SU-DHL-6 (cell line): ENCODE measurements at regions not wholly inside any gene's neighbourhood (a gene's known extent, or its start where the extent isn't known, plus 50 kb on each side); places are given as distances from the start of the nearest gene placed in this dataset.

ENCODE experiments used
- H2AFZ ChIP-seq: fragments of 200-600 bp; sonication (generic); 2 replicates; pipeline ENCODE4 v1.6.1; 2014; ENCODE audit warnings: low read depth, mild to moderate bottlenecking, moderate library complexity, mixed read lengths, antibody characterized with exemption, low read length; ENCODE audit not compliant: severe bottlenecking
- H3F3A ChIP-seq: fragments of 200-600 bp; shearing (Covaris generic); 2 replicates; pipeline ENCODE4 v1.6.0; 2016; ENCODE audit warnings: antibody characterized with exemption, mild to moderate bottlenecking; ENCODE audit not compliant: insufficient read depth
- H3K27ac ChIP-seq: fragments of 200-600 bp; sonication (generic); 2 replicates; pipeline ENCODE4 v1.5.1; 2016; ENCODE audit warnings: low read depth, mild to moderate bottlenecking, low read length, moderate library complexity, mixed read lengths
- H3K27me3 ChIP-seq: fragments of 200-600 bp; sonication (generic), shearing (Covaris generic); 2 replicates; pipeline ENCODE4 v1.6.0; 2014; ENCODE audit warnings: mild to moderate bottlenecking, low read length
- H3K36me3 ChIP-seq: fragments of 200-600 bp; sonication (generic); 2 replicates; pipeline ENCODE4 v1.6.1; 2014; ENCODE audit warnings: mild to moderate bottlenecking, low read length, mixed read lengths
- H3K4me2 ChIP-seq: fragments of 300-600, 200-600 bp; shearing (Covaris generic), sonication (generic); 2 replicates; pipeline ENCODE4 v1.6.0; 2014; ENCODE audit warnings: low read length, low read depth, mild to moderate bottlenecking; ENCODE audit not compliant: poor library complexity, severe bottlenecking
- H3K4me3 ChIP-seq: fragments of 200-600 bp; sonication (generic); 2 replicates; pipeline ENCODE4 v1.5.1; 2014; ENCODE audit warnings: antibody characterized with exemption, low read length, mild to moderate bottlenecking, mixed read lengths; ENCODE audit not compliant: insufficient read depth, poor library complexity, severe bottlenecking
- H3K79me2 ChIP-seq: fragments of 200-600 bp; sonication (generic); 2 replicates; pipeline ENCODE4 v1.6.1; 2014; ENCODE audit warnings: mild to moderate bottlenecking, low read length, moderate library complexity; ENCODE audit not compliant: insufficient read depth
- H3K9ac ChIP-seq: fragments of 200-600 bp; sonication (generic); 2 replicates; pipeline ENCODE4 v1.7.0; 2014; ENCODE audit warnings: mild to moderate bottlenecking, low read length
- H3K9me2 ChIP-seq: fragments of 200-600 bp; sonication (generic); replicated peaks from 2 replicates; pipeline ENCODE4 v1.6.1; 2014; ENCODE audit warnings: low read length; ENCODE audit not compliant: insufficient read depth
- H3K9me3 ChIP-seq: fragments of 200-600 bp; sonication (generic); 2 replicates; pipeline ENCODE4 v1.6.1; 2014; ENCODE audit warnings: low read length, mixed read lengths; ENCODE audit not compliant: insufficient read depth
- H4K20me1 ChIP-seq: fragments of 200-600 bp; sonication (generic); 2 replicates; pipeline ENCODE4 v1.6.1; 2014; ENCODE audit warnings: low read depth, mild to moderate bottlenecking, antibody characterized with exemption, low read length, moderate library complexity, mixed read lengths
- CTCF ChIP-seq: fragments of 200-600 bp; sonication (generic); IDR thresholded peaks from one replicate; pipeline ENCODE4 v1.5.1; 2017; ENCODE audit warnings: antibody characterized with exemption, mild to moderate bottlenecking, low read length, moderate library complexity; ENCODE audit not compliant: insufficient read depth, poor library complexity, severe bottlenecking
- EZH2phosphoT487 ChIP-seq: fragments of 200-600 bp; sonication (generic), shearing (Covaris generic); conservative IDR thresholded peaks from 2 replicates; pipeline ENCODE4 v1.6.1; 2018; ENCODE audit warnings: mild to moderate bottlenecking, antibody characterized with exemption, low read length, moderate library complexity, mixed read lengths

DNA sequence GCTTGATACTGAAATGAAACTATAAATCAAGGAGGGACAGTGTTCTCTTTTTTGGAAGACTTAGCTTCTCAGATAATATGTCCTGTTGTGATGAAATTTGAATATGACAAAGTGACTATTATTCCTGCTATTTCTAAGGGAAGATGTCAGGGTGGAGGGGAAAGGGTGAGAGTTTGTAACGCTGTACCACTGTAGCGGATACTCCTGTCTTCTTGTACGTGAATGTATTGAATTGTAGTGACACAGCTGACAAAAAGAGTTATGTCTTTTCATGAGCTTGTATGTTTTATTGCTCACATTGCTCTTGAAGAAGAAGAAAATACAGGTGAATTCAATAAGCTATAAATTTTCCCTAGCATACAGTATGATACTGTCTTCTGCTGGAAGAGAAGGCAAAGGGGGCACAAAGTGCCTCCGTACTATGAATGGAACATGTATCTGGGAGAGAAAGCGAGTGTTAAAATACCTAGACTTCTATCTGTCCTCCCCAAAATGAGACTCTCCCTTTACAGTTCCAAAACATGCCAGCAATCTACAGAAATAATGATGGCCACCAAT lies 538.5 kb upstream of the LRRC4C start:
- H3K79me2 ChIP-seq: no peaks in the 10 kb centered on the region
- H3K27me3 ChIP-seq: no peaks in the 10 kb centered on the region
- no peaks in the 10 kb centered on the region for H3K36me3 ChIP-seq
- H3F3A ChIP-seq: no peaks in the 10 kb centered on the region
- no peak overlapping the region for H3K9ac ChIP-seq
- no peaks in the 10 kb centered on the region for H3K9me3 ChIP-seq
- H3K4me2 ChIP-seq: no peak overlapping the region
- no peak overlapping the region for H3K4me3 ChIP-seq
- H3K9me2 ChIP-seq: no peaks in the 10 kb centered on the region
- no peaks in the 10 kb centered on the region for H4K20me1 ChIP-seq
- no peak overlapping the region for H3K27ac ChIP-seq
- no peak overlapping the region for H2AFZ ChIP-seq
- no peak for TF ChIP-seq EZH2phosphoT487

DNA sequence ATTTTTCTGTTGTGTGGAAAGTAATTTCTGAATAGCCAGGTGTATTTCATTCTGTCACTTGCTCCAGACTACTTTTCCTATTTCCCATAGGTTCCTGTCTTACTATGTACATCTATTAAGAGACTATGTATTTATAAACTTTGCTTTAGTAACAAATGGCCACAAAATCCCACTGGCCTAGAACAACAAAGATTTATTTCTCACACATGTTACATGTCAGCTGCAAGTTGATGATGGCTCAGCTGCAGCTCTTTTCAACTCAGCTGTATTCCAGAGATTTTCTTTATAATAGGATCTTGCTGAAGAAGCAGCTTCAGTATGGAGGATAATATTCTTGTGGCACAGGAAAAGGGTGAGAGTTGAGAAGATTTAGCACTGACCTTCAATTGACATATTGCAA lies 539.6 kb upstream of the LRRC4C start:
- no peak overlapping the region for H2AFZ ChIP-seq
- H3K4me3 ChIP-seq: no peak overlapping the region
- no peak overlapping the region for H3K27ac ChIP-seq
- H3K4me2 ChIP-seq: no peak overlapping the region
- no peaks in the 10 kb centered on the region for H3K79me2 ChIP-seq
- no peaks in the 10 kb centered on the region for H3F3A ChIP-seq
- no peaks in the 10 kb centered on the region for H3K36me3 ChIP-seq
- no peaks in the 10 kb centered on the region for H3K9me2 ChIP-seq
- no peaks in the 10 kb centered on the region for H3K9me3 ChIP-seq
- TF ChIP-seq CTCF (no peak), EZH2phosphoT487 (no peak)
- no peaks in the 10 kb centered on the region for H3K27me3 ChIP-seq
- H4K20me1 ChIP-seq: no peaks in the 10 kb centered on the region
- H3K9ac ChIP-seq: no peak overlapping the region

DNA sequence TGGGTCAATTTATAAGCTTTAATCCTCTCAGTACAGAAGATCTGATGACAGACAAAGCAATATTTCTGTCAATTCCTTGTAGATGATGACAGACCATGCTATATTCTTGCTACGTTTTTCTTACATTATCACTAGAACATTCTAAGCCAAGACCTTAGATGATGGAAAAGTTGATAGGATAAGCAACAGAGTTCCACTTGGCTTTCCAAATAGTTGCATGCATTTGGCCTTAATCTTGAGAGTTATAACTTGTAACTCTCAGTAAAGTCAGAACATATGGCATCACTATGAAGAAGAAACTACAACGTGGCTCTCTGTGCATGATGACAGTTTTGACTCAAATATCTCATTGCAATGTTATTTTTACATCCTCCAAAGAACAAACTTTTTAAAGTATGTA lies 544.3 kb upstream of the LRRC4C start:
- H4K20me1 ChIP-seq: no peaks in the 10 kb centered on the region
- H3K79me2 ChIP-seq: no peaks in the 10 kb centered on the region
- no peak overlapping the region for H3K4me3 ChIP-seq
- no peak overlapping the region for H2AFZ ChIP-seq
- TF ChIP-seq EZH2phosphoT487: no peak
- no peak for TF ChIP-seq CTCF
- H3K4me2 ChIP-seq: no peak overlapping the region
- no peaks in the 10 kb centered on the region for H3K9me2 ChIP-seq
- no peak overlapping the region for H3K9ac ChIP-seq
- H3K36me3 ChIP-seq: no peaks in the 10 kb centered on the region
- H3K9me3 ChIP-seq: no peaks in the 10 kb centered on the region
- H3F3A ChIP-seq: no peaks in the 10 kb centered on the region
- H3K27ac ChIP-seq: no peak overlapping the region
- no peaks in the 10 kb centered on the region for H3K27me3 ChIP-seq

DNA sequence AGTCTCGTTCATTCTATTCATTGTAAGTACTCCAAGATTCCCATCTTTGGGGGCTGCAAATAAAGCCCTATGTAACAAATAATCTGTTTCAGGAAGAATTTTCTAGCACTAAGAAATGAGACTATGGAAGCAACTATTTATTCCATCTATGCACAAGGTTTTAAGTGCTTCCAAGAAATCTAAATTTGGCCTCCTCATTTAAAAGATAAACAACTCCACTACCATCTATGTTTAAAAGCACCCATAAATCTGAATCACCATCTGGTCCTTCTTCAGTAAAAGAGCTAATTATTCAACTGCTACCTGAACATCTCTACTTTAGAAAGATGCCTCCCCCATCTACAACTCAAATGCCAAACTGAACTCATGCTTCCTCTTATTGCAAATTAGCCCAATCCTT lies 547.3 kb upstream of the LRRC4C start:
- Histone ChIP-seq H3K79me2 (no peaks in the 10 kb centered on the region), H3K9me3 (no peaks in the 10 kb centered on the region), H4K20me1 (no peaks in the 10 kb centered on the region), H3K4me3 (no peak overlapping the region), H3F3A (no peaks in the 10 kb centered on the region), H3K27me3 (no peaks in the 10 kb centered on the region), H3K9ac (no peak overlapping the region), H2AFZ (no peak overlapping the region), H3K36me3 (no peaks in the 10 kb centered on the region), H3K4me2 (no peak overlapping the region), H3K9me2 (no peaks in the 10 kb centered on the region), H3K27ac (no peak overlapping the region)
- TF ChIP-seq CTCF: no peak
- TF ChIP-seq EZH2phosphoT487: no peak
